Iris pigment epithelial cell (primary cell): ENCODE measurements at regions not wholly inside any gene's neighbourhood (a gene's known extent, or its start where the extent isn't known, plus 50 kb on each side); places are given as distances from the start of the nearest gene placed in this dataset.

Source experiments
- DNase-seq: peaks from one replicate; pipeline ENCODE4 v3.0.0-alpha.2; 2011; ENCODE audit warnings: low read depth

GRCh38 chr17:77602062-77602746, 356.3 kb upstream of the TNRC6C start:
- peak; percentile 31 for DNase-seq

- no peak for DNase-seq
These were observed 355.4 kb upstream of the TNRC6C start for GRCh38 chr17:77602883-77603640.

- no peak for DNase-seq
These were observed 354.1 kb upstream of the TNRC6C start for GRCh38 chr17:77604301-77604972.

GRCh38 chr17:77604973-77605313, 353.6 kb upstream of the TNRC6C start:
- DNase-seq: no peak

DNA sequence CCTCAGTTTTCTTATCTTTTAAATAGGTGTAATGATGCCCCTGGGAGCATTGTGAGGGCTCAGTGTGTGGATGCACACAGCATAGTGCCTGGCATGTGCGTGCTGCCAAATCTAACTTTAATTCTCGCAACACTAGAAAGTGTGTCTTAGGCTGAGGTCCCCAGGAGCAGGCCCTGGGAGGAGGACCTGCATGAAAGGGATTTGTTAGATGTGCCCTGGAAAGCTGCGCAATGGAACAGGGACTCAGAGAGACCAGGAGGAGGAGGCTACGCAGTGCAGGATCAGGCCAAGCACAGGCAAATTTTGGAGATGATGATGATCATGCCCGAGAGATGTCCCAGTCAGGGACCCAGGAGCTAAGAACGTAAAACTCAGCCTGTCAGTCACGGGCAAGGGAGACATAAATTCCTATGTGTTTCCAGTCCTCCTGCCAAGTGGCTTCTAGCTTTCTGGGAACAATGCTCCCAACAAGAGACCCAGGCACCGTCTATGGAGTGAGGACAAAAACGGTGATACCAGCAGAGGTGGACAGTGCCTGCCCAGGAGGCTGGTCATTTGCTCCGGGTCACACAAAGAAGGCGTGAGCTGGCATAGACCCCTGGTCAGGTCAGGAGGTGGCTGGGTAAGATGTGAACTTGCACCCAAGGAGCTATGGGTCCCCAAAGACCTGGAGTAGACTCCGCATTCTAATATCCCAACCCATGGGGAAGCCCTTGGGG, 352.2 kb upstream of the TNRC6C start:
- no peak for DNase-seq

GRCh38 chr17:77606865-77607210, 351.7 kb upstream of the TNRC6C start:
- no peak for DNase-seq

DNA sequence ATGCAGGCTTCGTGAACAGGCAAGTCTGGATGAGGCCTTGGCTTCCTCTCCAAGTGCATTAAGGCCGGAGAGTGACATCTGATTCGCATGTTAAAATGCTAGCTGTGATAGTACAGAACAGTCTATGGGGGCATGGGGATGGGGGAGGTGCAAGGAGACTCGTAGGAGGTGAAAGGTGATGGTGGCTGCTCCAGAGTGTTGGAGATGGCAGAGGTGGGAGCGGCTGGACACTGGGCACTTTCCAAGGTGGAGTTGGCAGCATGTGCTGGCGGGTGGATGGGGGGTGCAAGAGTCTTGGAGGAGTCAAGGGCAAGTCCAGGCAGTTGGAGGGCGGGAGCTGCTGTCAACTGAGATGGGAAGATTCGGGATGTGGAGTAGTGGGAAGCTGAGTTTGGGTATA, 350.9 kb upstream of the TNRC6C start:
- no peak for DNase-seq

GRCh38 chr17:77608431-77608830, 350.1 kb upstream of the TNRC6C start:
- no peak for DNase-seq

DNA sequence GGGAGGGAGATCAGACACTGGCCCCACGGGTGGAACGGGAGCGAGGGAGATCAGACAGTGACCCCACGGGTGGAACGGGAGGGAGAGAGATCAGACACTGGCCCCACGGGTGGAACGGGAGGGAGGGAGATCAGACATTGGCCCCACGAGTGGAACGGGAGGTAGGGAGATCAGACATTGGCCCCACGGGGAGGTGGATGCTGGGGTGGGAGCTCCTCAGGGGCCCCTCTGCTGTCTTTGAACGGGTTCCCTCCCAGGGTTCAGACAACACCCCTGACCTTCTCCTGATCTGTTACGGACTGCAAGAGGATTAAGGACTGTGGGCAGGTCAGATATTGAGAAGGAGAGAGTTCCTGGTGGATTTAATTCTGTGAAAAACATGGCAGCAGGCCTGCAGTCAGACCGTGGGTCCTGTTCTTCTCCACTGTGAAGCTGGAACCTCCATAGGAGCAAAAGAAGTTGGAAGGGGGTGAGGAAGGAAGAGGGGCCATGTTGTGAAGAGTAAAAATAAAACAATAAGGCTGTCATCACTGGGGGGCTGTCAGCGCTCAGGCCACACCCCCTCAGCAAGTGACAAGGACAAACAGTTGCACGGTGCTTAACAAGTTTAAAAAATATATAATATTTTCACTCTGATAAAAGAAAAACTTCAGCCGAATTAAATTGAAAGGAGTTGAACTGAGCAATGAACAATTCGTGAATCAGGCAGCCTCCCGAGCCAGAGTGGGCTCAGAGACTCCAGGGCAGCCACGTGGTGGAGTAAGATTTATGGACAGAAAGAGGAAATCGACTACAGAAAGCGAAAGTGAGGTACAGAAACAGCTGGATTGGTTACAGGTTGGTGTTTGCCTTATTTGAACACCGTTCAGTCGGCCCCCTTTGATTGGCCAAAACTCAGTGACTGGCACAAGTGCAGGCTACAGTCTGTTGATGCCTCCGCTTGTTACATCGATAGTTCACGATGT, 348.7 kb upstream of the TNRC6C start:
- DNase-seq: peak; percentile 52

- no peak for DNase-seq
These were observed 348.0 kb upstream of the TNRC6C start for GRCh38 chr17:77610518-77610893.

GRCh38 chr17:77610972-77611521, 347.5 kb upstream of the TNRC6C start:
- no peak for DNase-seq

GRCh38 chr17:77611791-77612502, 346.6 kb upstream of the TNRC6C start:
- no peak for DNase-seq

- no peak for DNase-seq
These were observed 345.3 kb upstream of the TNRC6C start for GRCh38 chr17:77613218-77613617.

GRCh38 chr17:77613627-77614026, 344.9 kb upstream of the TNRC6C start:
- no peak for DNase-seq

DNA sequence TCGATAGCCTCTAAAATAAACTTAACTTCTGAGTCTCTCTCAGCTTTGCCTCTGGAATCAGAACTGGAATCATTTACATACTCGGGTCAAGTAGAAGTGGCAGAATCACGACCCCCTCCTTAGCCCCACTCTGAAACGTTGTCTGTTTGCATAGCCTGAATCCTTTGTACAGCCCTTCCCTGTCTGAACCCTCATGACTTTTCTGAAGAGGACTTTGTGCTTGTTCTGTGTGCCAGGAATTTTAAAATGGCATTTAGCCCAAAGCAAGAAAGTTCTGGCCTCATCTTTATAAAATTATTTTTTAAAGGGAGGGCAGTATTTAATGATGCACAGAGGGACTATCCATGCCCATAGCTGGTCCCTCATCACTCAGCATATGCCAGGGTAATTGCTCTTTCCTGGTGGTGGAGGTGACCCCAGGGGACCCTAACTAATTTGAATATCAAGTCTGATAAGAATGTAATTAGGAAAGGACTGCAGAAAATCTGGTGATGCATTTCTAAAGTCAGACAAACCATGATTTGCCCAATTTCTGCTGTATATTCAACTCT, 342.7 kb upstream of the TNRC6C start:
- DNase-seq: no peak

- no peak for DNase-seq
These were observed 342.2 kb upstream of the TNRC6C start for GRCh38 chr17:77616254-77616731.

GRCh38 chr17:77617516-77617915, 341.0 kb upstream of the TNRC6C start:
- no peak for DNase-seq

DNA sequence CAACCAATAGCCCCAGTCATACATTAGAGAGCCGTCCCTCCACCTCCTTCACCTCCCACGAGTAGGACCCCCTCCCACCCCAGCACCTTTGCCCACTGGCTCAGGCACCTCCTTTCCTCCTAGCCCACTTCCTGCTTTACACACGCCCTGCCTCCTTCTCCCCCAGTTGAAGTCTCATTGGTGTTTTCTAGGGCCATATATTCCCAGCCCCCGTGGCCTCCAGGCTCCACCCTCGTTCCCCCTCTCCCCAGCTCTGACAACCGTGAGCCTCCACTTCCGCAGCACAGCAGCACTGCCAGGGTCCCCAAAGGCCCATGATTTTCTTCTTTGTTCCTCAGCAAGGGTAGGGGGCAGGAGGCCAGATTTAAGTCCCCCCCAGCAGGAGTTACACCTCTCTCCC, 340.3 kb upstream of the TNRC6C start:
- DNase-seq: no peak

GRCh38 chr17:77618731-77619130, 339.8 kb upstream of the TNRC6C start:
- no peak for DNase-seq

GRCh38 chr17:77619326-77619725, 339.2 kb upstream of the TNRC6C start:
- DNase-seq: no peak
